ENCODE measurements at regions not wholly inside any gene's neighbourhood (a gene's known extent, or its start where the extent isn't known, plus 50 kb on each side); places are given as distances from the start of the nearest gene placed in this dataset.

DNA sequence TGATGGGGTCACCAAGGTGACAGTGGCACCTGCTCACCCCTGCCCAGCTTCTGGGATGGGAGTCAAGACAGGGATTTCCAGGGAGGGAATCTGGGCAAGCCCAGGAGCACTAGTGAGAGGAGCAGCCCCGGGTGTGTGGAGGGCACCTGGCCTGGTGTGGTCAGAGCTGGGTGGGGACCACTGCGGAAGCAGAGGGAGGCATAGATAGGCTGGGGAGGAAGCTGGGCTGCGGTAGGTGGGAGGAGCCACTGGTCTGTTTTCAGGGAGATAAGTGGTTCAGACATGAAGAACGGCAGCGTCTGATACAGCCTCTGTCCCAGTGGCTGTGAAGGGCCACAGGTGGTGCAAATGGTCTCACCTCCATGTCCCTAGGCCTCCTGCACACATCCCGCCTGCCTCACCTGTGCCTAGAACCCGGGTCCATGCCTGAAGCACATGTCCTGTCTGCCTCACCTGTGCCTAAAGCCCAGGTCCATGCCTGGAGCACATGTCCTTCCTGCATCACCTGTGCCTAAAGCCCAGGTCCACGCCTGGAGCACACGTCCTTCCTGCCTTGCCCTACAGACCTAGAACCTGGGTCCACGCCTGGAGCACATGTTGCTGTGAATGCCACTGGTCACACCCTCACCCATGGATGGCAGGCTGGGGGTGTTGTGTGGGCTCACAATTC, 325.9 kb upstream of the AJAP1 start:
- TF ChIP-seq, protein P1, sequence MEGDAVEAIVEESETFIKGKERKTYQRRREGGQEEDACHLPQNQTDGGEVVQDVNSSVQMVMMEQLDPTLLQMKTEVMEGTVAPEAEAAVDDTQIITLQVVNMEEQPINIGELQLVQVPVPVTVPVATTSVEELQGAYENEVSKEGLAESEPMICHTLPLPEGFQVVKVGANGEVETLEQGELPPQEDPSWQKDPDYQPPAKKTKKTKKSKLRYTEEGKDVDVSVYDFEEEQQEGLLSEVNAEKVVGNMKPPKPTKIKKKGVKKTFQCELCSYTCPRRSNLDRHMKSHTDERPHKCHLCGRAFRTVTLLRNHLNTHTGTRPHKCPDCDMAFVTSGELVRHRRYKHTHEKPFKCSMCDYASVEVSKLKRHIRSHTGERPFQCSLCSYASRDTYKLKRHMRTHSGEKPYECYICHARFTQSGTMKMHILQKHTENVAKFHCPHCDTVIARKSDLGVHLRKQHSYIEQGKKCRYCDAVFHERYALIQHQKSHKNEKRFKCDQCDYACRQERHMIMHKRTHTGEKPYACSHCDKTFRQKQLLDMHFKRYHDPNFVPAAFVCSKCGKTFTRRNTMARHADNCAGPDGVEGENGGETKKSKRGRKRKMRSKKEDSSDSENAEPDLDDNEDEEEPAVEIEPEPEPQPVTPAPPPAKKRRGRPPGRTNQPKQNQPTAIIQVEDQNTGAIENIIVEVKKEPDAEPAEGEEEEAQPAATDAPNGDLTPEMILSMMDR (IDR thresholded peaks at IDR 0.05; ENCODE audit: low read depth, low read length, missing control alignments) = no peak
- no peak overlapping the region for H3K4me3 ChIP-seq (ENCODE audit: low read depth, low read length)
- DNase-seq (ENCODE audit: low read depth) = no peak

DNA sequence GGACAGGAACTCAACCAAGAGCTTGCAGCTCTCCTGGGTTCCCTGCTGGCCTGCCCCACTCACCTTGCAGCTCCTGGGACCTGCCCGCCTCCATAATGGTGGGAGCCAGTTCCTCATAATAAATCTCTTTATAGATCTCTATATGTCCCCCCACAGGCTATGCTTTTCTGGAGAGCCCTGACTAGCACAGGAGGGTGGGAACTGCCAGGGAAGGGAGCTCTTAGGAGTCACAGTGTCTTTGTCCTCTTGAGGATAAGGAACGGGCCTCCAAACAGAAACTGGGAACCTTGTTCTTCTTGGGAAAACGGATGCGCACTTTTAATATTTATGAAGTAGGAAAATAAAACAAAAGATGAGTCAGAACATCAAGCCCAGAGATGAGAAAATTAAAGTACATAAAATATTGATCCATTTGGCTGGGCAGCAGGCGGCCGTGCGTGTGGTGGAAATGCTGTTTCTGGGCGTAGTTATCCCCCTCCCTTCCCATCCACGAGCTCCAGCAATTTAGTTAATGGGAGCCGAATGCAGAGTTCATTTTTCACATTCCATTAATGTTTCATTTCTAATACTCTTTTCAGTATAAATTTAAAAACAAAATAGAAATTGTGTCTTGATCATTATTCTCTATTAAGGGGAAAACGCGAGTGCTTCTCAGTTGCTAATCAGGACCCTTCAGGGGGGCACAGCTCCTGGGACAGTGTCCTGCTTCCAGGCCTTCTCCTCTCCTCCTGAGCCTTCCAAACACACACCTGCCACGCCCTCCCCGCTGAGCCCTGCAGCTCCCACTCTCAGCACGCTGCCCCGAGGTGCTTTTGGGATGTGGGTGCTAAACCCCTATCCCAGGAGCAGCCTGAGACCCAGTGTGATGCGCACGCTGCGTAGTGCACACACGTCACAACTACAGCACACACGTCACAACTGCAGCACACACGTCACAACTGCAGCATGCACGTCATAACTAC, 323.3 kb upstream of the AJAP1 start:
- no peak for DNase-seq (ENCODE audit: low read depth)
- H3K4me3 ChIP-seq (ENCODE audit: low read depth, low read length) = no peak overlapping the region
- TF ChIP-seq, protein P1 (IDR thresholded peaks at IDR 0.05; ENCODE audit: low read depth, low read length, missing control alignments) = no peak

DNA sequence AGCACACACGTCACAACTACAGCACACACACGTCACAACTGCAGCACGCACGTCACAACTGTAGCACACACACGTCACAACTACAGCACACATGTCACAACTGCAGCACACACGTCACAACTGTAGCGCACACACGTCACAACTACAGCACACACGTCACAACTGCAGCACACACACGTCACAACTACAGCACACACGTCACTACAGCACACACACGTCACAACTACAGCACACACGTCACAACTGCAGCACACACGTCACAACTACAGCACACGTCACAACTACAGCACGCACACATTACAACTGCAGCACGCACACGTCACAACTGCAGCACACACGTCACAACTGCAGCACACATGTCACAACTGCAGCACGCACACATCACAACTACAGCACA, 322.6 kb upstream of the AJAP1 start:
- TF ChIP-seq, protein P1 (IDR thresholded peaks at IDR 0.05; ENCODE audit: low read depth, low read length, missing control alignments) = no peak
- H3K4me3 ChIP-seq (ENCODE audit: low read depth, low read length) = no peak overlapping the region
- no peak for DNase-seq (ENCODE audit: low read depth)

DNA sequence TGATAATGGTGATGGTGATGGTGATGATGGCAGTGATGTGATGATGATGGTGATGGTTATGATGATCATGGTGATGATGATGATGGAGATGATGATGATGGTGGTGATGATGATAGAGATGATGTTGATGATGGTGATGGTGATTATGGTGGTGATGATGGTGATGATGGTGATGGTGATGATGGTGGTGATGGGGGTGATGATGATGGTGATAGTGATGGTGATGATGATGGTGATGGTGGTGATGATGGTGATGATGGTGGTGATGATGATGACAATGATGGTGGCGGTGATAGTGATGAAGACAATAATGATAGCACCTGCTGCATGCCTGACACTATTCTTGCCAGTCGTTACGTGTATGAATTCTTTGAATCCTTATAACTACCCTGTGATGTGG, 317.9 kb upstream of the AJAP1 start:
- TF ChIP-seq, protein P1 (IDR thresholded peaks at IDR 0.05; ENCODE audit: low read depth, low read length, missing control alignments) = no peak
- H3K4me3 ChIP-seq (ENCODE audit: low read depth, low read length) = no peak overlapping the region
- no peak for DNase-seq (ENCODE audit: low read depth)

DNA sequence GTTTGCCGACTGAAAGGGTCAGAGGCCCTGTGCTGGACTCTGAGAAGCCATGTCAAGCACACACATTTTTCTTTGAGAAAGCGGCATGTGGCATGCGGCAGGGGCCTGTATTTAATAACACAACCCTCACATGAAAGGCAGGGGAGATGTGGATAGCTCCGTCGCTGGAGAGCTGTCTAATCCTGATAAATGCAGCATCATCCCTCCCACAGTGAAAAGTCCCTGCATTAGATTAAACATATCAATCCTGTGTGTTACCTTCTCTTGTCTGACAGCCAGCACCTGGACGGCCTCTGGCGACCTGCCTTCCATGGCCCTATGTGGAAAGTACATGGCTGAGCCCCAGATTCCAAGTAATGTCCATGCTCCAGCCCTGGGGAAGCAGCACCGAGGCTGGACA, 313.0 kb upstream of the AJAP1 start:
- H3K4me3 ChIP-seq (ENCODE audit: low read depth, low read length) = no peak overlapping the region
- TF ChIP-seq, protein P1 (IDR thresholded peaks at IDR 0.05; ENCODE audit: low read depth, low read length, missing control alignments) = no peak
- no peak for DNase-seq (ENCODE audit: low read depth)

DNA sequence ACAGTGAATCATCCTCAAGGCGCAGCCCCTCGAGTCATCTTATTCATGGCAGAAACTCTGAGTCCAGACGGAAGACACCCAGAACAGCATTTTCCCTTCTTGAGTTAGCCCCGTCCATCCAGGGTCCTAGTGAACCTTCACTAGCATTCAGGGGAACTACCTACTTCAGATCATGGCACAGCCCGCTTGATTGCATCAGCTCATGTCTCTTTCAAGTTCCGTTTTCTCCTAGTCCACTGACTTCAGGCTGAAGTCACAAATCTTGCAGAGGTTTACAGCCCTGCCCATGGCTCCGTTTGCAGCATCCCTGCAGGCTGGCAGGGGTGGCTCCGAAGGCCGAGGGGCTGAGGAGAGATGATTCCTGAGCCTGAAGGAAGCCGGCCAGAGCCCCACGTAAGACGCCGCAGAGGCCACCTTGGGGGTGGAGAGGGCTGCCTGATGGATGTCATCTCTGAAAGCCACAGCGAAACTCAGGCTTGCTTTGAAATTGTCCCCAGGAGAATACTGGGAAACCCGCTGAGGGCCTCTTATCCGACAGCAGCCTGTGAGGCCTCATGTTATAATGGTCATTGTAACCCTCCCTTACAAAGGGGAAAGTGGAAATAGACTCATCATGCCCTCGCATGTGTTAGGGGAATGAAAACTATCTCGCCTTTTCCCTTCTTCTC, 310.2 kb upstream of the AJAP1 start:
- H3K4me3 ChIP-seq (ENCODE audit: low read depth, low read length) = no peak overlapping the region

More for the DNA sequence above, 310.2 kb upstream of the AJAP1 start:
- TF ChIP-seq, protein P1 (IDR thresholded peaks at IDR 0.05; ENCODE audit: low read depth, low read length, missing control alignments) = no peak
- peak; percentile 59 for DNase-seq (ENCODE audit: low read depth)
